ENCODE measurements at regions not wholly inside any gene's neighbourhood (a gene's known extent, or its start where the extent isn't known, plus 50 kb on each side); places are given as distances from the start of the nearest gene placed in this dataset.

DNA sequence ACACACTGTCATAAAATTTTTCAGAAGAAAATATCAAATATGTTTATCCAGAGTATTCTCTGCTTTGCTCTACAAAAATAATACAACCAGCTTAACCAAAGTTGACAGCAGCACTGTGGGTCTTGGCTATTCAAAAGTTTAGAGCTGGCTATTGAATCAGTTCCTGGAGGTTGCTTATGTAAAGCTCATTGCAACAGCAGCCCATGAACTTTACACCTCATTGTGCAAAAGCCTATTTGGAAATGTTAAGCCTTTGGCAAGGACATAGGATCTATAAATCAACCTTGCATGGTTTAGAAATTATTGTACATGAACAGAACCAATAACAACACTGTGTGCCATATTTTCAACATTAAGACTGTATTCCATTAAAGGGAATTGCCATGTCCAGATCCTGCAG is 714.9 kb downstream of the ADGRL2 start:
- DNase-seq = no peak

- DNase-seq = no peak
Measured at GRCh38 chr1:82511441-82511840, 710.7 kb downstream of the ADGRL2 start.

- no peak for DNase-seq
Measured at GRCh38 chr1:82510431-82510830, 709.7 kb downstream of the ADGRL2 start.

DNA sequence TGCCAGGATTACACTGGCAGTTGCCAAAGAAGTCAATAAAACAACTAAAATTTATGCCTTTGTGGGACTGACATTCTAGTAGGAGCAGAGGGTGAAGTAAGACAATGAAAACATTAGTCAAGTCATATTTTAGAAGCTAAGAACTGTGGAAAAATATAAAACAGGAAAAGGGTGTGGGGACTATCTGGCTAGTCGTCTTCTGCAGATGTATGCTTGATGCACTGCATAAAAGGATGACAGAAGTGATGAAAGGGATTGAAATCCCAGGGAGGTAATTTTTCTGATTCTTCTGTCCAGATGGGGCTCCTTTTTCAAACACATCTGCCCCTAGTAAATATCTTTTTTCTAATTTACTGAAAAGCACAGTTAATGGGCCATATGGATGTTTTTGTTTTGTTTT is 706.3 kb downstream of the ADGRL2 start:
- DNase-seq = no peak

DNA sequence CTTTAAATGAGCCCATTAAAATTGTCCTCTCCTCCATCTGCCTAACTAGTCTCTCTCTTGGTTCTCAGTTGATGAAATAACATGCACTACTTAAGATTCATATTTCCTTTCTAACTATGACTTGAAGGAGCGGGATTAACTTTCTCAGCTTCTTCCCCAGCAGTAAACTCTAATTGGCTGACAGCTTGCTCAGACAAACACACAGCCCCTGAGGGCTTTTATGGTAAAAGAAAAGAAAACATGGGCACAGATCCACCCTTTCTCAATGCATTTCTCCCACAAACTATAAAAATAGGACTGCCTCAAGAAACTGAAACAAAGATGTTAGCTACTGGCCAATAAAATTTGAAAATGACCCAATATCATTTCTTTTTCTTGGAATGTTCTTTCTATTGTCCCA is 703.1 kb downstream of the ADGRL2 start:
- no peak for DNase-seq

GRCh38 chr1:82499022-82499421 is 698.3 kb downstream of the ADGRL2 start:
- DNase-seq = no peak

DNA sequence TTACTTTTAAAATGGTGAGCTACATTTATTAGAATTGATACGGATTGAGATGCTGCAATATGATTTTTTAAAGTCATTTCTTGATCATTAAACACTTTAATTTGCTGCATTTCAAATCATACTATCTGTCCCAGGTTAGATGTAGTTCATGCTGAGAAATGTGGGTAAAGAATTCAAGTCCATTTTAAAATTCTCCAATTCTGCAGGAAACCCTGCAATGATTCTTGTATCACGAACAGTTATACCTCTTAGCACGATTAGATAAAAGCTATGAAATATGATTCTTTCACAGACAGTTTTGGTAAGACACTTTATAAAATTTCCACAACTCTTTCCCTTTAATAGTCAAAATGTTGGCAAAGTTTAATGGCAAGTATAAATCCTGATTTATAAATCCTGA is 693.4 kb downstream of the ADGRL2 start:
- DNase-seq = no peak

GRCh38 chr1:82492159-82492558 is 691.4 kb downstream of the ADGRL2 start:
- no peak for DNase-seq

GRCh38 chr1:82491301-82492048 is 690.7 kb downstream of the ADGRL2 start:
- no peak for DNase-seq

GRCh38 chr1:82487778-82488177 is 687.0 kb downstream of the ADGRL2 start:
- DNase-seq = no peak

- no peak for DNase-seq
Measured at GRCh38 chr1:82486969-82487368, 686.2 kb downstream of the ADGRL2 start.

DNA sequence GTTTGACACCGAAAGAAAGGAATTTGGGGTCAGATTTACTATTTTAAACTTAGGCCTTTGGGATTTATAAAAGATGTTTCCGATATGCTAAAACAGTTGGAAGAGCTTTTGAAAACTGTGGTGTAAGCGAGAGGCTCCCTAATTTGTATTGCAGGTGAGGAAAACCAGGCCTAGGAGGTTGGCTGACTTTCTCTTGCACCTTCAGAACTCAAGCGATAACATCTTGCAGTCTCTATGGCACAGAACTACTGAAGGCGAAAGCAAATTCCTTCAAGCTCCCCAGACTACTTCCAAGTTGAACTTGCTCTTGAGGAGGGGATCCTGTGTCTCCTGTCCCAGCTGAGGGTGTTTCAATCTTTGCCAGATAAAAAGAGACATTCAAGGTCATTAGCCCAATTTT is 685.7 kb downstream of the ADGRL2 start:
- no peak for DNase-seq

GRCh38 chr1:82485591-82486369 is 685.0 kb downstream of the ADGRL2 start:
- DNase-seq = no peak

DNA sequence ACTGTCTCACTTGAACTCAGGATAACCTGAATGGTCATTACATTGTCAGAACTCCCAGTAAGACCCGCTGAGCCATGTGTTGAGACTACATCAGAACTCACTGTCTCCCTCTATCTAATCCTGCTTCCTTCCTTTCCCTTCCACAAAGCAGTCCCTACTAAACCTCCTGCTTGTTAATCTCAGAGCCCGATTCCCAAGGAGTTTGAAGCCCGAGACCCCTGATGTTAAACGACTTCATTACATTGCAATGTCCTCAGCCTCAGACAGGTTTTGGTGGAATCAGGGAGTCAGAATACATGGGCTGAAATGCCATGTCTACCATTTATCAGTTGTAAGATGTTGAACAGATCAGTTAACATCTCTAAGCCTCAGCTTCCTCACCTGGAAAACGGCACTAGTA is 682.4 kb downstream of the ADGRL2 start:
- DNase-seq = no peak

DNA sequence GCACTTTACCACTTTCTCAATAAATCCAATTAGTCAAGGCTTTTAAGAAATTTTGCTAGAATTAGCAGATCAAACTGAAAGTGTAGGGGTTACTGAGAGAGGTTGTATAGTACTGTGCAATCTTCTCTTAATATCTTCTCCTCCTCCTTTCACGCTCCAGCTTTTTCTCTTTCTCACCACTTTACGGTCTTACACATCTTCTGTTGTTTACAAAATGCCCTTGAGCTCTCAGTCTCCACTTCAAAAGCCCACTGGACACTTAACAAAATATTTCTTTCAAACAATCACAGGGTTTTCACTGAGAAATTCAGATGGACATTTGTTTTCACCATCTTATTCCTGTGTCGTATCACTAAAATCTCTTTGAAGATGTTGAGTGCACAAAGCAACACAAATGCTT is 678.2 kb downstream of the ADGRL2 start:
- DNase-seq = no peak

GRCh38 chr1:82472489-82473131 is 671.9 kb downstream of the ADGRL2 start:
- DNase-seq = no peak

GRCh38 chr1:82466891-82467290 is 666.2 kb downstream of the ADGRL2 start:
- DNase-seq = peak; percentile 33

DNA sequence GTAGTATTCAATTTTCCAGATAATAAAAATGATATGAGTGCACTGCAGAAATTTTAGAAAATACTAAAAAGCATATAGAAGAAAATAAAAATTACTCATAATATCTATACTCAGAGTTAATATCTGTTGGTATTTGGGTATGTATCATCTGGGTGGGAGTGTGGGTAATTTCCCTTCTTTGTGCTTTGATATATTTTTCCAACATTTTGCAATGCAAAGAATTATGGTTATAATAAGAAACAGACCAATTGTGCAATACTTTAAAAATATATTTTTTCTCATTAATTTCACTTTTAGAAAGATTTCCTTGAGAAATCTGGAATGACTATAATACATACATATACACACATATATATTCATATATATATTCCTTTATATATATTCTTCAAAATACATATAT is 665.7 kb downstream of the ADGRL2 start:
- DNase-seq = no peak

- no peak for DNase-seq
Measured at GRCh38 chr1:82465024-82465423, 664.3 kb downstream of the ADGRL2 start.

- DNase-seq = no peak
Measured at GRCh38 chr1:82464362-82465001, 663.7 kb downstream of the ADGRL2 start.

DNA sequence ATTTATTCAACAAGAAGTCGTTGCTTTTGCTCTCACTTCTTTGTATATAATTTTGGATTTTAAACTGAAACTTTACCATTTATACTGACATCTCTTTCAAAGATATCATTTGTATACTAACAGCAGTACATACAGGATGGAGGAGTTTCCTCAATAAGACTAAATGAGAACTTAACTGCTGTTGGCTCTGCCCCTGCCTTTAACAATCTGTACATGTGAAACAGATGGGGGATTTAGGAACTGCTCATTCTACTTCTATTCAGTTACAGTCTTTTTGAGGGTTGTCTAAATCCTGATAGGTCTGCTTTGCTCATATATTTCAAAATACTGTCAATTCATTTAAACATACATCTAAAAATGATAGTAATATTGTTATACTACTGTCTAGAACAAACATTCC is 663.2 kb downstream of the ADGRL2 start:
- no peak for DNase-seq

GRCh38 chr1:82462366-82462765 is 661.6 kb downstream of the ADGRL2 start:
- DNase-seq = no peak

- no peak for DNase-seq
Measured at GRCh38 chr1:82455342-82455741, 654.6 kb downstream of the ADGRL2 start.

DNA sequence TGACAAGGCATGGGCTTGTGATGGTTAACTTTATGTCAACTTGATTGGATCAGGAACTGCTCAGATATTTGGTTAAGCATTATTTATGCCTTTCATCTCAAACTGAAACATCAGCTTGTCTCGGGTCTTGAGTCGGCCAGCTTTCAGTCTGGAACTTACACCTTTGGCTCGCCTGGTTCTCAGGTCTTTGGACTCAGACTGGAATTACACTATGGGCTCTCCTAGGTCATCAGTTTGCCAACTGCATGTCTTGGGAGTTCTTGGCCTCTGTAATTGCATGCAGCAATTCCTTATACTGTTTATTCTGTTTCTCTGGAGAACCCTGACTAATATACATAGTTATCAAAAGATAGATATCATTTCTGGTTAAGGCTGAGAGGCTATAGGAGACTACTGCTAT is 653.7 kb downstream of the ADGRL2 start:
- no peak for DNase-seq
